ENCODE measurements at regions not wholly inside any gene's neighbourhood (a gene's known extent, or its start where the extent isn't known, plus 50 kb on each side); places are given as distances from the start of the nearest gene placed in this dataset.

GRCh38 chr2:157143901-157144300 is 113.6 kb upstream of the GALNT5 start:
- TF ChIP-seq, protein P1, sequence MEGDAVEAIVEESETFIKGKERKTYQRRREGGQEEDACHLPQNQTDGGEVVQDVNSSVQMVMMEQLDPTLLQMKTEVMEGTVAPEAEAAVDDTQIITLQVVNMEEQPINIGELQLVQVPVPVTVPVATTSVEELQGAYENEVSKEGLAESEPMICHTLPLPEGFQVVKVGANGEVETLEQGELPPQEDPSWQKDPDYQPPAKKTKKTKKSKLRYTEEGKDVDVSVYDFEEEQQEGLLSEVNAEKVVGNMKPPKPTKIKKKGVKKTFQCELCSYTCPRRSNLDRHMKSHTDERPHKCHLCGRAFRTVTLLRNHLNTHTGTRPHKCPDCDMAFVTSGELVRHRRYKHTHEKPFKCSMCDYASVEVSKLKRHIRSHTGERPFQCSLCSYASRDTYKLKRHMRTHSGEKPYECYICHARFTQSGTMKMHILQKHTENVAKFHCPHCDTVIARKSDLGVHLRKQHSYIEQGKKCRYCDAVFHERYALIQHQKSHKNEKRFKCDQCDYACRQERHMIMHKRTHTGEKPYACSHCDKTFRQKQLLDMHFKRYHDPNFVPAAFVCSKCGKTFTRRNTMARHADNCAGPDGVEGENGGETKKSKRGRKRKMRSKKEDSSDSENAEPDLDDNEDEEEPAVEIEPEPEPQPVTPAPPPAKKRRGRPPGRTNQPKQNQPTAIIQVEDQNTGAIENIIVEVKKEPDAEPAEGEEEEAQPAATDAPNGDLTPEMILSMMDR (conservative IDR thresholded peaks at IDR 0.05; ENCODE audit: low read length): no peak
- TF ChIP-seq EZH2phosphoT487 (IDR thresholded peaks at IDR 0.05; ENCODE audit: borderline replicate concordance, low read depth, low read length): no peak

All from OCI-LY7 (cell line).